VCaP (cell line): ENCODE measurements at regions not wholly inside any gene's neighbourhood (a gene's known extent, or its start where the extent isn't known, plus 50 kb on each side); places are given as distances from the start of the nearest gene placed in this dataset.

Experiments
- H3K27ac ChIP-seq: fragments of 450-650 bp; 2 replicates; pipeline ENCODE4 v1.5.1; 2017
- TF ChIP-seq, protein P1 (sequence below): fragments of 450-650 bp; conservative IDR thresholded peaks from 2 replicates; pipeline ENCODE4 v1.5.1; 2017; ENCODE audit warnings: mild to moderate bottlenecking, moderate library complexity

DNA sequence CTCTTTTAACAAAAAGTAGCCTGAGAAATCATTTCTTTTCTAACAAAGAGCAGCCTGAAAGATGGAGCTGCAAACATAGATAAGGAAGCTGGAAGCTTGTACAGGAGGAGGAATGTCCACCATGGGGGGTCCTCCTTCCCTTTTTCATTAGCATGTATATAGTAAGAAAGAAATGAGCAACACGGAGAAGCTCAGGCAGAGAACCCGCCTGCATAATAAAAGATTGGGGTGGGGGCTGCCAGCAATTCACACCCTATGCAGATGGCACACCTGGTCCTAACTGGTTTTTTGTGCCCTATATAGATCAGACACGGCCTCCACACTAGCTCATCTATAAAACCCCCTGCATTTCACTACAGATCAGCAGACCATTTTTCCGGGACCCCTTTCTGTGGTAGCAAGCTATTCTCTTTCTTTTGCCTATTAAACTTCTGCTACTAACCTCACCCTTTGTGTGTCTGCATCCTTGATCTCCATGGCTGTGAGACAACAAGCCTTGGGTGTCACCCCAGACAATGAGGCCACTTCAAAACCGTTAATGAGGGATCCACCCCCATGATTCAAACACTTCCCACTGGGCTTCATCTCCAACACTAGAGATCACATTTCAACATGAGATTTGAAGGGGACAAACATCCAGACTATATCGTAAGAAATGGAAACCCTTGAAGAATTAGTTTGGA is 167.5 kb upstream of the FREM2 start:
- no peak overlapping the region for H3K27ac ChIP-seq
- TF ChIP-seq, protein P1, sequence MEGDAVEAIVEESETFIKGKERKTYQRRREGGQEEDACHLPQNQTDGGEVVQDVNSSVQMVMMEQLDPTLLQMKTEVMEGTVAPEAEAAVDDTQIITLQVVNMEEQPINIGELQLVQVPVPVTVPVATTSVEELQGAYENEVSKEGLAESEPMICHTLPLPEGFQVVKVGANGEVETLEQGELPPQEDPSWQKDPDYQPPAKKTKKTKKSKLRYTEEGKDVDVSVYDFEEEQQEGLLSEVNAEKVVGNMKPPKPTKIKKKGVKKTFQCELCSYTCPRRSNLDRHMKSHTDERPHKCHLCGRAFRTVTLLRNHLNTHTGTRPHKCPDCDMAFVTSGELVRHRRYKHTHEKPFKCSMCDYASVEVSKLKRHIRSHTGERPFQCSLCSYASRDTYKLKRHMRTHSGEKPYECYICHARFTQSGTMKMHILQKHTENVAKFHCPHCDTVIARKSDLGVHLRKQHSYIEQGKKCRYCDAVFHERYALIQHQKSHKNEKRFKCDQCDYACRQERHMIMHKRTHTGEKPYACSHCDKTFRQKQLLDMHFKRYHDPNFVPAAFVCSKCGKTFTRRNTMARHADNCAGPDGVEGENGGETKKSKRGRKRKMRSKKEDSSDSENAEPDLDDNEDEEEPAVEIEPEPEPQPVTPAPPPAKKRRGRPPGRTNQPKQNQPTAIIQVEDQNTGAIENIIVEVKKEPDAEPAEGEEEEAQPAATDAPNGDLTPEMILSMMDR: no peak

DNA sequence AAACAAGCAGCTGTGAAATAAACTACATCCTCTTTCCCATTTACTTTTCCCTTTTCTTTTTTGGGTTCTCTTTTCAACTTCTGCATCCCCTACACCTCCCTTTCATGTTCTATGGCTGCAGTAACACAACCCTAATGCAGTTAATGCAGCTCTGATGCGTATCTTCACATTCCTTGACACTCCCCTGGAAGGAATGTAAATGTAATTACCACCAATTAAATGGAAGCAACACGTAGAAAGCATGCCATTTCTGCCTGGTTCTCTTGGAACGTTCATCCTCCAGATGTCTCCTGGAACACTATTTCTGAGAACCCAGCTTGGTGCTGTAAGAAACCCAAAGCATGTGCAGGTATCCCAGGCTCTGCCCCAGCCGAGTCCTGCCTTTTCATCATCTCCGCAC is 166.8 kb upstream of the FREM2 start:
- H3K27ac ChIP-seq: no peak overlapping the region
- TF ChIP-seq, protein P1: no peak

DNA sequence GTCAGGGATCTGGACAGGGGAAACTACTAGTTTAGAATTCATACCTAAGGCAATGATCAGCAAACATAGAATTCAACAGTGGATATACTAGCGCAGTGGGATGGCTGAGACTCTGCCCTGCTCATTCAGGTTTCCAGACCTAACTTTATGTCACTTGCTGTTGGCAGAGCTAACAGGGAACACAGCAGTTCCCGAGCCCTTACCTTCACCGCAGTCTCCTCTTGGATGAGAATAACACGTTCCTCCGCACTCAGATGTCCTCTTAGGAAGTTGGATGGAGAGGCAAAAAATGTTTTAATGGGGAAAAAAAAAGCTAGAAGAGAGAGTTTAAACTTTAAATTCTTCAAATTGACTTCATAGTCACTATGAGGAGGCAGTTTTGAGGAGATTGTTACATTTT is 159.7 kb upstream of the FREM2 start:
- H3K27ac ChIP-seq: no peak overlapping the region
- TF ChIP-seq, protein P1: no peak

DNA sequence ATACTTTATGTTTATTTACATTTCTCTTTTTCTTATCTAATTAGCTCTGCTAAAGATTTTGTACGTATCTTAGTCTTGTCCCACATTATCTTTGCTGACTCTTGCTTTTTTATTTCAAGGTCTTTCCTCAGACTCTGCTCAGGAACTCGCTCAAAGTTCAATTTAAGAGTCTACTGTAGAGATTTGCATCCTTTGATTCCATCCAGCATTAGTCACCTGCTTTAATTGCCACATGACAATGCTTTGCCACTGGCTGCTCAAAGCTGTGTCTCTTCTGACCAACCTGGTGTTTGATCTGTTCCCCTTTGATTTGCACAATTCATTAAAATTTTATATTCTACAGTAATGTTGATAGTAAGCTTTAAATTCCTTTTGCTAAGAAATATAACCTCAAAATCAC is 157.9 kb upstream of the FREM2 start:
- no peak overlapping the region for H3K27ac ChIP-seq
- TF ChIP-seq, protein P1: no peak

DNA sequence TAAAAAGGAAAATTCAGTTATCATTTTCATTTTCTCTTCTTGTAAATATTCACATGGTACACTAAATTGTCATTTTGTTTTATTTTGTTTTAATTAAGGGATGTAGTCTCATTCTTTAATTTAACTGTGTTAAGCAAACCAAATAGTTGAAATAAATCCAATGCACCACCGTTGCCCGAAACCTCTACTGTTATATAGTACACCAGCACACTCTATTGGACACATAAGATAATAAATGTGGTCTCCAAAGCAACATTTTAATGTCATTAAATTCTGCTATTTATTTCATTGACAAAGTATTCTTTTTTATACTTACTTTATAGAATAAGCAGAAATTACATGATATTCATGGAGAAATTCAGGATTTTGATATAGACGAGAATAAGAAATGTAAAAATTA is 156.4 kb upstream of the FREM2 start:
- H3K27ac ChIP-seq: no peak overlapping the region
- TF ChIP-seq, protein P1: peak; percentile 73

DNA sequence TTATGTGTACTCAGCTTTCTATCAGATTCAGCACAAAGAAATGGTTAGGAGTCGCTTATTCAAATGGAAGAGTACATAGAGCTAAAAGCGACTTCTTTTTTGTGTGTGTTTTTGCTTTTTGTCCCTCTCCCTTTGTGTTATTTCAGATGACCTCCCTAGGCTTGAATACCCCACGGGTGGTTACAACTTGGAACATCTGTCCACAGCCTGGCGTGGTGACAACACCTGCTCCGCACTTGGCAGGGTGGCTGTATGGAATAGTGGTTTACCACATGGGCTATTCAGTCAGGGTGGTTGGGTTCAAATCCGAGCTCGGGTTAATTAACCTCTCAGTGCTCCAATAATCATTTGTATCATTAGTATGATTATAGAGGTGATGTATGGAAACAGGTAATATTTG is 151.6 kb upstream of the FREM2 start:
- TF ChIP-seq, protein P1: no peak
- H3K27ac ChIP-seq: no peak overlapping the region

DNA sequence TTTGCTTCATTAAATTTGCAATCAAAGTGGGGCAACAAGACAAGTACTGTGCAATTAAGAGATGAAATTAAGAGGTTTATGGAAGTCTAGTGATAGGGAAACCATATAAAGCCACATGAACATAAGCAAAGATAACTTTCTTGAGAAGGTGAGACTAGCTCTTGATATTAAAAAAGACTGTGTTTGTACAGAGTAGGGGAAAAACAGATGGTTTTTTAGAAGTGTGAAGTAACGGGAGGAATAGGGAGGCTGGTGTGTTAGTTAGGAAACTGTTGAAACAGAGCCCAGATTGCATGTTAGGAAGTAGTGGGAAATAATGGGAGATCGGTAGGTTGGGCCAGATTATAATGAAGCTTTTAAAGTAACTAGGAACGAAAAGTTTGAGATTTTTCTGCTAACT is 149.8 kb upstream of the FREM2 start:
- TF ChIP-seq, protein P1: no peak
- H3K27ac ChIP-seq: no peak overlapping the region
